Neural progenitor cell (in vitro differentiated cells): ENCODE measurements at regions not wholly inside any gene's neighbourhood (a gene's known extent, or its start where the extent isn't known, plus 50 kb on each side); places are given as distances from the start of the nearest gene placed in this dataset.
"Not testable (repeated sequence)": the region's sequence is repeated elsewhere in the genome, so short reads cannot be mapped to it uniquely, and the experiment has no call there.

Source experiments
- DNase-seq: peaks from one replicate; pipeline ENCODE4 v3.0.0-alpha.2; 2016; ENCODE audit warnings: low spot score
- H2AFZ ChIP-seq: fragments of 200-600 bp; sonication (generic); replicated peaks from 2 replicates; pipeline ENCODE4 v1.6.1; 2016; ENCODE audit warnings: antibody characterized with exemption
- H3F3A ChIP-seq: fragments of 200-600 bp; sonication (generic); 2 replicates; pipeline ENCODE4 v1.6.1; 2016; ENCODE audit warnings: antibody characterized with exemption, low read depth
- H3K27ac ChIP-seq: fragments of 200-600 bp; sonication (generic); 2 replicates; pipeline ENCODE4 v1.5.1; 2016; ENCODE audit warnings: mild to moderate bottlenecking
- H3K27me3 ChIP-seq: fragments of 200-600 bp; sonication (generic); 2 replicates; pipeline ENCODE4 v1.6.1; 2016; ENCODE audit warnings: mild to moderate bottlenecking, moderate library complexity
- H3K36me3 ChIP-seq: fragments of 200-600 bp; sonication (generic); 2 replicates; pipeline ENCODE4 v1.5.1; 2016
- H3K4me1 ChIP-seq: fragments of 200-600 bp; sonication (generic); 2 replicates; pipeline ENCODE4 v1.6.1; 2016; ENCODE audit warnings: mixed run types
- H3K4me2 ChIP-seq: fragments of 200-600 bp; sonication (generic); 2 replicates; pipeline ENCODE4 v1.6.1; 2016
- H3K4me3 ChIP-seq: fragments of 200-600 bp; sonication (generic); 2 replicates; pipeline ENCODE4 v1.5.1; 2016
- H3K79me2 ChIP-seq: fragments of 200-600 bp; sonication (generic); 2 replicates; pipeline ENCODE4 v1.6.1; 2016; ENCODE audit warnings: low read depth
- H3K9ac ChIP-seq: fragments of 200-600 bp; sonication (generic); 2 replicates; pipeline ENCODE4 v1.6.1; 2016
- H3K9me3 ChIP-seq: fragments of 200-600 bp; sonication (generic); 2 replicates; pipeline ENCODE4 v1.5.1; 2016; ENCODE audit warnings: low read depth
- H4K20me1 ChIP-seq: fragments of 200-600 bp; sonication (generic); 2 replicates; pipeline ENCODE4 v1.6.1; 2016; ENCODE audit warnings: low read depth
- H3K27ac Mint-ChIP-seq: 3 replicates; pipeline ENCODE4 v1.8.0; 2021; ENCODE audit warnings: mixed read lengths
- H3K27me3 Mint-ChIP-seq: 2 replicates; pipeline ENCODE4 v1.8.0; 2022; ENCODE audit warnings: low read depth, mild to moderate bottlenecking, inconsistent platforms, moderate library complexity, mixed read lengths; ENCODE audit not compliant: insufficient read depth
- H3K36me3 Mint-ChIP-seq: 3 replicates; pipeline ENCODE4 v1.8.0; 2021; ENCODE audit warnings: mixed read lengths
- H3K4me1 Mint-ChIP-seq: 3 replicates; pipeline ENCODE4 v1.8.0; 2021; ENCODE audit warnings: mixed read lengths
- H3K4me3 Mint-ChIP-seq: 3 replicates; pipeline ENCODE4 v1.8.0; 2021; ENCODE audit warnings: mild to moderate bottlenecking, moderate library complexity, mixed read lengths
- H3K9me3 Mint-ChIP-seq: 3 replicates; pipeline ENCODE4 v1.8.0; 2020; ENCODE audit warnings: mixed read lengths
- CTCF ChIP-seq: fragments of 200-600 bp; sonication (generic); IDR thresholded peaks from 2 replicates; pipeline ENCODE4 v1.5.1; 2017; ENCODE audit warnings: antibody characterized with exemption, mild to moderate bottlenecking
- EZH2 ChIP-seq: fragments of 200-600 bp; sonication (generic); IDR thresholded peaks from 2 replicates; pipeline ENCODE4 v1.6.1; 2017; ENCODE audit warnings: antibody characterized with exemption, mild to moderate bottlenecking, moderate library complexity
- EZH2phosphoT487 ChIP-seq: fragments of 200-600 bp; sonication (generic); IDR thresholded peaks from 2 replicates; pipeline ENCODE4 v1.6.1; 2017; ENCODE audit warnings: antibody characterized with exemption

GRCh38 chr2:81363800-81364199 lies 1059.2 kb upstream of the LRRTM1 start:
- no peak overlapping the region for H3K4me3 ChIP-seq
- H4K20me1 ChIP-seq: no peaks in the 10 kb centered on the region
- no peak overlapping the region for H3K27ac Mint-ChIP-seq
- no peak overlapping the region for H2AFZ ChIP-seq
- H3K4me3 Mint-ChIP-seq: no peak overlapping the region
- no peak overlapping the region for H3K27ac ChIP-seq
- no peaks in the 10 kb centered on the region for H3K27me3 Mint-ChIP-seq
- H3K27me3 ChIP-seq: no peaks in the 10 kb centered on the region
- no peaks in the 10 kb centered on the region for H3K4me1 ChIP-seq
- H3K4me2 ChIP-seq: no peak overlapping the region
- no peak for DNase-seq
- no peaks in the 10 kb centered on the region for H3K36me3 ChIP-seq
- H3K9me3 Mint-ChIP-seq: peaks cover 12% of the 10 kb centered on the region
- no peak overlapping the region for H3K9ac ChIP-seq
- H3F3A ChIP-seq: no peaks in the 10 kb centered on the region
- no peaks in the 10 kb centered on the region for H3K4me1 Mint-ChIP-seq
- H3K79me2 ChIP-seq: no peaks in the 10 kb centered on the region
- TF ChIP-seq EZH2phosphoT487 (no peak), CTCF (no peak), EZH2 (no peak)
- H3K36me3 Mint-ChIP-seq: no peaks in the 10 kb centered on the region
- H3K9me3 ChIP-seq: no peaks in the 10 kb centered on the region

- H3K36me3 Mint-ChIP-seq, H3K27ac Mint-ChIP-seq, H3K4me2 ChIP-seq: not testable (repeated sequence)
Observed at GRCh38 chr2:81362468-81362867, 1057.9 kb upstream of the LRRTM1 start.

GRCh38 chr2:81355436-81355835 lies 1050.9 kb upstream of the LRRTM1 start:
- no peak overlapping the region for H3K27ac ChIP-seq
- H2AFZ ChIP-seq: no peak overlapping the region
- H3F3A ChIP-seq: no peaks in the 10 kb centered on the region
- Mint-ChIP-seq H3K4me1 (no peaks in the 10 kb centered on the region), H3K4me3 (no peak overlapping the region), H3K27me3 (no peaks in the 10 kb centered on the region), H3K27ac (no peak overlapping the region), H3K9me3 (peaks cover 19% of the 10 kb centered on the region), H3K36me3 (no peaks in the 10 kb centered on the region)
- no peaks in the 10 kb centered on the region for H3K27me3 ChIP-seq
- H3K4me1 ChIP-seq: no peaks in the 10 kb centered on the region
- DNase-seq: no peak
- no peak overlapping the region for H3K4me2 ChIP-seq
- no peaks in the 10 kb centered on the region for H3K36me3 ChIP-seq
- no peak overlapping the region for H3K4me3 ChIP-seq
- H3K79me2 ChIP-seq: no peaks in the 10 kb centered on the region
- H3K9me3 ChIP-seq: no peaks in the 10 kb centered on the region
- H4K20me1 ChIP-seq: no peaks in the 10 kb centered on the region
- no peak overlapping the region for H3K9ac ChIP-seq
- TF ChIP-seq EZH2: no peak
- TF ChIP-seq EZH2phosphoT487: no peak
- TF ChIP-seq CTCF: no peak

More at GRCh38 chr2:81362468-81362867, 1057.9 kb upstream of the LRRTM1 start:
- not testable (repeated sequence) for H3K4me1 Mint-ChIP-seq, H4K20me1 ChIP-seq, H3K27me3 ChIP-seq, H3K4me1 ChIP-seq, H3K4me3 Mint-ChIP-seq, DNase-seq, H3F3A ChIP-seq, H3K4me3 ChIP-seq, H3K27me3 Mint-ChIP-seq, H3K9ac ChIP-seq, H3K79me2 ChIP-seq, H3K36me3 ChIP-seq, H2AFZ ChIP-seq, H3K9me3 ChIP-seq, H3K27ac ChIP-seq
- H3K9me3 Mint-ChIP-seq: peaks cover 17% of the 10 kb centered on the region

- Histone ChIP-seq H3K4me3 (no peak overlapping the region), H3K27ac (no peak overlapping the region), H2AFZ (no peak overlapping the region), H3K27me3 (no peaks in the 10 kb centered on the region), H3K4me1 (no peaks in the 10 kb centered on the region), H3K9ac (no peak overlapping the region), H3K36me3 (no peaks in the 10 kb centered on the region), H3K9me3 (no peaks in the 10 kb centered on the region), H3F3A (no peaks in the 10 kb centered on the region), H4K20me1 (no peaks in the 10 kb centered on the region), H3K4me2 (no peak overlapping the region), H3K79me2 (no peaks in the 10 kb centered on the region)
- TF ChIP-seq EZH2 (no peak), CTCF (no peak), EZH2phosphoT487 (no peak)
- Mint-ChIP-seq H3K4me3 (no peak overlapping the region), H3K27me3 (no peaks in the 10 kb centered on the region), H3K4me1 (no peaks in the 10 kb centered on the region), H3K9me3 (no peaks in the 10 kb centered on the region), H3K36me3 (no peaks in the 10 kb centered on the region), H3K27ac (no peak overlapping the region)
- no peak for DNase-seq
Observed at GRCh38 chr2:81334046-81334445, 1029.5 kb upstream of the LRRTM1 start.
